Mucosa of descending colon (tissue), 3 donors: ENCODE measurements at regions not wholly inside any gene's neighbourhood (a gene's known extent, or its start where the extent isn't known, plus 50 kb on each side); places are given as distances from the start of the nearest gene placed in this dataset.

Source experiments
- ATAC-seq: fragments of 200-7000 bp; cut with Tn5 transposase; one replicate; pipeline ENCODE4 v1.9.1; 2020; ENCODE audit warnings: mild to moderate bottlenecking, moderate library complexity
- DNase-seq, 3 donors: peaks; one replicate each; pipeline ENCODE4 v3.0.0-alpha.2; 2020
- H3K36me3 ChIP-seq: fragments of 200-600 bp; one replicate; pipeline ENCODE4 v1.8.0; 2021; ENCODE audit warnings: low read depth, mild to moderate bottlenecking
- H3K4me1 ChIP-seq: fragments of 200-600 bp; one replicate; pipeline ENCODE4 v1.8.0; 2021; ENCODE audit warnings: low read depth, mild to moderate bottlenecking
- H3K4me3 ChIP-seq: fragments of 200-600 bp; one replicate; pipeline ENCODE4 v1.8.0; 2021; ENCODE audit warnings: mild to moderate bottlenecking
- H3K9me3 ChIP-seq: fragments of 200-600 bp; one replicate; pipeline ENCODE4 v1.8.0; 2021; ENCODE audit warnings: mild to moderate bottlenecking
- CTCF ChIP-seq: fragments of 200-600 bp; IDR thresholded peaks from one replicate; pipeline ENCODE4 v1.8.0; 2022; ENCODE audit warnings: antibody characterized with exemption, mild to moderate bottlenecking
- intact Hi-C, 2 donors: fragments of 100-400 bp; cut with DNase I in 1 of 2; cut with micrococcal nuclease in 1 of 2; formaldehyde crosslinking; loops; one replicate each; pipeline versions ENCODE4 v1.11.0 to v1.11.1; 2022; cut with DNase I, micrococcal nuclease
- donor health status: DM: no; HTN: no; CAD: no; lungs with moderate emphysema.
- donor health status: DM: no; HTN: no; CAD: no.
- donor health status: DM: no; HTN: yes; CAD: no.

GRCh38 chr11:115054570-115055538 lies 376.5 kb downstream of the NXPE2 start:
- ATAC-seq (no peak), DNase-seq (no peak)
- no peak overlapping the region for H3K4me3 ChIP-seq
- no peaks in the 10 kb centered on the region for H3K4me1 ChIP-seq
- H3K36me3 ChIP-seq: no peaks in the 10 kb centered on the region
- no peak for TF ChIP-seq CTCF
- intact Hi-C loops: no loop called here
- H3K9me3 ChIP-seq: peaks cover 11% of the 10 kb centered on the region

- ATAC-seq (no peak), DNase-seq (no peak)
- Histone ChIP-seq H3K4me1 (no peaks in the 10 kb centered on the region), H3K36me3 (no peaks in the 10 kb centered on the region), H3K9me3 (peaks cover 11% of the 10 kb centered on the region), H3K4me3 (no peak overlapping the region)
- TF ChIP-seq CTCF: no peak
- intact Hi-C loops: no loop called here
Measured at GRCh38 chr11:115056514-115056913, 378.2 kb downstream of the NXPE2 start.

GRCh38 chr11:115060840-115061239 lies 382.5 kb downstream of the NXPE2 start:
- no peaks in the 10 kb centered on the region for H3K4me1 ChIP-seq
- H3K9me3 ChIP-seq: peaks cover 19% of the 10 kb centered on the region
- H3K4me3 ChIP-seq: no peak overlapping the region
- no peak for DNase-seq
- ATAC-seq: no peak
- H3K36me3 ChIP-seq: no peaks in the 10 kb centered on the region
- intact Hi-C loops: no loop called here
- TF ChIP-seq CTCF: no peak

- peaks cover 8% of the 10 kb centered on the region for H3K9me3 ChIP-seq
- no peak for TF ChIP-seq CTCF
- intact Hi-C loops: no loop called here
- no peaks in the 10 kb centered on the region for H3K36me3 ChIP-seq
- ATAC-seq: no peak
- DNase-seq: no peak
- H3K4me1 ChIP-seq: no peaks in the 10 kb centered on the region
- H3K4me3 ChIP-seq: no peak overlapping the region
Measured at GRCh38 chr11:115065314-115065713, 387.0 kb downstream of the NXPE2 start.

- intact Hi-C loops: no loop called here
- no peak overlapping the region for H3K4me3 ChIP-seq
- DNase-seq (no peak), ATAC-seq (no peak)
- peaks cover 8% of the 10 kb centered on the region for H3K9me3 ChIP-seq
- H3K36me3 ChIP-seq: no peaks in the 10 kb centered on the region
- no peaks in the 10 kb centered on the region for H3K4me1 ChIP-seq
- no peak for TF ChIP-seq CTCF
Measured at GRCh38 chr11:115065830-115066664, 387.7 kb downstream of the NXPE2 start.
